Endothelial cell of umbilical vein (primary cell): ENCODE measurements at regions not wholly inside any gene's neighbourhood (a gene's known extent, or its start where the extent isn't known, plus 50 kb on each side); places are given as distances from the start of the nearest gene placed in this dataset.

Experiments used
- BruUV-seq: library from RNA; stranded (reverse); fragments of 400-500 nt; replicated peaks from 2 replicates; lab custom pipeline; 2021; lab: Mats Ljungman, UMichigan
- CTCF ChIA-PET: fragments of 300-600, 350-600 bp; sonication (Branson Sonifier 250); formaldehyde crosslinking; loops from one replicate; lab custom pipeline; 2021; ENCODE audit warnings: antibody characterized with exemption, inconsistent platforms; lab: Charles Lee
- POLR2A ChIA-PET: fragments of 300-600, 350-600 bp; sonication (Branson Sonifier 250); formaldehyde crosslinking; loops from one replicate; lab custom pipeline; 2021; ENCODE audit warnings: antibody characterized with exemption, inconsistent platforms; lab: Charles Lee
- DNase-seq: peaks from one replicate; pipeline ENCODE4 v3.0.0-alpha.2; 2011; ENCODE audit warnings: low read depth, low spot score
- FAIRE-seq: peaks from 2 replicates; lab custom pipeline; 2011; peaks lifted over from hg19 to GRCh38; lab: Jason Lieb, UNC
- H2AFZ ChIP-seq: 2 replicates; pipeline ENCODE4 v1.6.0; 2012; ENCODE audit warnings: low read depth, low read length, control low read depth, inconsistent platforms
- H3K27ac ChIP-seq: 2 replicates; pipeline ENCODE4 v1.5.1; 2011; ENCODE audit warnings: low read depth, mild to moderate bottlenecking, control low read depth, low read length, moderate library complexity; ENCODE audit not compliant: insufficient read depth
- H3K27me3 ChIP-seq, 2 experiments: 2 replicates each; pipeline versions ENCODE4 v1.6.0 to v1.6.1; 2011; ENCODE audit warnings: low read length in 2 of 2, mixed read lengths in 1 of 2; ENCODE audit not compliant: control insufficient read depth in 2 of 2, insufficient read depth in 2 of 2
- H3K36me3 ChIP-seq, 2 experiments: 2 replicates in 1 of 2; 3 replicates in 1 of 2; pipeline ENCODE4 v1.5.1; 2011; ENCODE audit warnings: low read length in 2 of 2, mild to moderate bottlenecking in 1 of 2, moderate library complexity in 1 of 2; ENCODE audit not compliant: control insufficient read depth in 2 of 2, insufficient read depth in 2 of 2; ENCODE audit errors: extremely low read depth in 1 of 2
- H3K4me1 ChIP-seq: 3 replicates; pipeline ENCODE4 v1.5.1; 2011; ENCODE audit warnings: mild to moderate bottlenecking, low read length; ENCODE audit not compliant: control insufficient read depth, insufficient read depth; ENCODE audit errors: extremely low read depth
- H3K4me2 ChIP-seq: 2 replicates; pipeline ENCODE4 v1.6.1; 2011; ENCODE audit warnings: low read length, control low read depth, mixed read lengths; ENCODE audit not compliant: insufficient read depth
- H3K4me3 ChIP-seq, 3 experiments: fragments of 200-600 bp in 1 of 3; sonication (generic), shearing (Covaris generic) in 1 of 3; replicated peaks in 1 of 3; 2 replicates each; pipeline ENCODE4 v1.5.1; 2011 to 2016; ENCODE audit warnings: control low read depth in 3 of 3, low read length in 3 of 3, mild to moderate bottlenecking in 2 of 3, inconsistent platforms in 1 of 3, low read depth in 1 of 3, moderate library complexity in 1 of 3; ENCODE audit not compliant: insufficient read depth in 1 of 3
- H3K79me2 ChIP-seq: 2 replicates; pipeline ENCODE4 v1.6.0; 2012; ENCODE audit warnings: low read length, inconsistent platforms; ENCODE audit not compliant: control insufficient read depth, insufficient read depth
- H3K9ac ChIP-seq: replicated peaks from 2 replicates; pipeline ENCODE3; 2011; ENCODE audit warnings: low read length, control low read depth; ENCODE audit not compliant: insufficient read depth; ENCODE audit errors: extremely low read depth
- H3K9me1 ChIP-seq: replicated peaks from 3 replicates; pipeline ENCODE4 v1.6.0; 2011; ENCODE audit warnings: mild to moderate bottlenecking, low read length; ENCODE audit not compliant: control insufficient read depth, insufficient read depth; ENCODE audit errors: extremely low read depth
- H3K9me3 ChIP-seq: replicated peaks from 2 replicates; pipeline ENCODE4 v1.5.1; 2012; ENCODE audit warnings: low read length, inconsistent platforms; ENCODE audit not compliant: control insufficient read depth, insufficient read depth
- H4K20me1 ChIP-seq: replicated peaks from 2 replicates; pipeline ENCODE3; 2011; ENCODE audit warnings: mild to moderate bottlenecking, low read length; ENCODE audit not compliant: control insufficient read depth, insufficient read depth; ENCODE audit errors: extremely low read depth
- CTCF ChIP-seq, 2 donors: IDR thresholded peaks; 1 replicate in 1 of 2; 2 replicates in 1 of 2; pipeline ENCODE4 v1.5.1; 2011; ENCODE audit warnings: low read length in 2 of 2, mild to moderate bottlenecking in 2 of 2, moderate library complexity in 2 of 2, control low read depth in 1 of 2, inconsistent platforms in 1 of 2, low read depth in 1 of 2; ENCODE audit not compliant: insufficient read depth in 1 of 2; ENCODE audit errors: extremely low read depth in 1 of 2
- EZH2 ChIP-seq: IDR thresholded peaks from 2 replicates; pipeline ENCODE4 v1.6.1; 2012; ENCODE audit warnings: borderline replicate concordance, low read depth, mild to moderate bottlenecking, moderate library complexity, low read length, inconsistent platforms; ENCODE audit not compliant: severe bottlenecking
- FOS ChIP-seq: IDR thresholded peaks from 2 replicates; pipeline ENCODE4 v1.6.1; 2011; ENCODE audit warnings: mild to moderate bottlenecking, low read length, moderate library complexity, borderline replicate concordance; ENCODE audit not compliant: insufficient read depth
- GATA2 ChIP-seq: IDR thresholded peaks from 2 replicates; pipeline ENCODE4 v1.7.0; 2011; ENCODE audit warnings: low read depth, mild to moderate bottlenecking, moderate library complexity, mixed read lengths, low read length; ENCODE audit not compliant: insufficient read length, insufficient read depth
- JUN ChIP-seq: IDR thresholded peaks from 2 replicates; pipeline ENCODE4 v1.6.1; 2011; ENCODE audit warnings: borderline replicate concordance, low read depth; ENCODE audit not compliant: insufficient read length, insufficient read depth
- MAX ChIP-seq: IDR thresholded peaks from 2 replicates; pipeline ENCODE4 v1.6.1; 2011; ENCODE audit not compliant: insufficient read depth, insufficient read length
- MYC ChIP-seq: IDR thresholded peaks from one replicate; pipeline ENCODE4 v1.6.1; 2011; ENCODE audit warnings: mild to moderate bottlenecking, low read depth, low read length
- POLR2A ChIP-seq: IDR thresholded peaks from 2 replicates; pipeline ENCODE4 v1.6.1; 2012; ENCODE audit warnings: low read depth, mild to moderate bottlenecking, control low read depth, low read length
- POLR2AphosphoS5 ChIP-seq: IDR thresholded peaks from 2 replicates; pipeline ENCODE4 v1.6.1; 2012; ENCODE audit warnings: low read depth, mild to moderate bottlenecking, control low read depth, low read length, moderate library complexity; ENCODE audit not compliant: insufficient read depth
- dilution Hi-C: fragments of 300-500 bp; cut with MboI; formaldehyde crosslinking; loops from one replicate; pipeline ENCODE4 v1.15.0; 2019; ENCODE audit warnings: low sequenced_read_pairs; ENCODE audit not compliant: extremely low pct_ligation_motif_present
- intact Hi-C: fragments of 100-400 bp; cut with micrococcal nuclease; formaldehyde crosslinking; loops from one replicate; pipeline ENCODE4 v1.10.0; 2022

GRCh38 chr10:33570495-33570894 is 236.0 kb upstream of the NRP1 start:
- Histone ChIP-seq H3K36me3 (no peaks in the 10 kb centered on the region), H3K9me1 (no peaks in the 10 kb centered on the region), H3K9me3 (no peaks in the 10 kb centered on the region), H2AFZ (no peak overlapping the region), H3K27me3 (peaks cover 5 to 11% of the 10 kb centered on the region in 2 experiments), H3K27ac (no peak overlapping the region), H4K20me1 (no peaks in the 10 kb centered on the region), H3K4me1 (no peaks in the 10 kb centered on the region), H3K4me2 (no peak overlapping the region), H3K4me3 (no peak overlapping the region), H3K9ac (no peak overlapping the region), H3K79me2 (no peaks in the 10 kb centered on the region)
- CTCF ChIA-PET = interaction anchor here (1.2 kb wide), 1 partner anchor 174 kb away, joined by 4 read pairs; no protein-coding TSS in a partner anchor
- TF ChIP-seq POLR2A = no peak
- no peak for TF ChIP-seq FOS
- no peak for TF ChIP-seq JUN
- no peak for TF ChIP-seq EZH2
- no peak for TF ChIP-seq POLR2AphosphoS5
- no peak for TF ChIP-seq CTCF (IDR thresholded peaks at IDR 0.05; ENCODE audit: extremely low read depth in 1 of 2, insufficient read depth in 1 of 2, low read depth in 1 of 2, low read length in 2 of 2)
- no peak for TF ChIP-seq GATA2
- no peak for TF ChIP-seq MYC
- no peak for TF ChIP-seq MAX
- dilution Hi-C loops = no loop called here
- POLR2A ChIA-PET = no interaction called here
- DNase-seq = no peak
- intact Hi-C loops = no loop called here
- no peak for FAIRE-seq
- BruUV-seq = no TSS peak
